ENCODE measurements at regions not wholly inside any gene's neighbourhood (a gene's known extent, or its start where the extent isn't known, plus 50 kb on each side); places are given as distances from the start of the nearest gene placed in this dataset.

- Histone ChIP-seq H3K4me2 (ENCODE audit: insufficient read depth, low read length) (no peak overlapping the region), H3K79me2 (ENCODE audit: control insufficient read depth, insufficient read depth, low read length) (no peaks in the 10 kb centered on the region), H3K4me3 (no peak overlapping the region), H3K9me3 (replicated peaks; ENCODE audit: control insufficient read depth, insufficient read depth, low read depth, low read length) (no peaks in the 10 kb centered on the region), H3K9ac (ENCODE audit: insufficient read depth in 1 of 2, low read depth in 2 of 2, low read length in 2 of 2) (no peak overlapping the region), H2AFZ (ENCODE audit: low read depth, low read length) (no peak overlapping the region), H3K4me1 (replicated peaks in 1 of 2; ENCODE audit: control insufficient read depth in 2 of 2, insufficient read depth in 2 of 2, low read length in 2 of 2) (no peaks in the 10 kb centered on the region), H3K27me3 (ENCODE audit: control insufficient read depth in 2 of 2, insufficient read depth in 2 of 2, low read length in 2 of 2) (no peaks in the 10 kb centered on the region), H3K27ac (ENCODE audit: extremely low read depth, low read depth, low read length) (no peak overlapping the region), H3K9me1 (ENCODE audit: control insufficient read depth, insufficient read depth, low read length) (no peaks in the 10 kb centered on the region), H3K36me3 (ENCODE audit: control insufficient read depth, insufficient read depth, low read length) (no peaks in the 10 kb centered on the region), H4K20me1 (replicated peaks; ENCODE audit: control insufficient read depth, insufficient read depth, low read length) (no peaks in the 10 kb centered on the region)
- BruUV-seq (replicated peaks): no TSS peak
- no peak for DNase-seq (ENCODE audit: extremely low read depth in 1 of 4, low spot score in 3 of 4)
- no peak for FAIRE-seq
- WGBS (ENCODE audit: insufficient coverage, low coverage, missing lambda C conversion rate): 0% methylated on average over 3 of the region's 4 CpGs
- no peak for ATAC-seq
- in situ Hi-C loops (cut with MboI) (no loop called here), intact Hi-C loops (cut with micrococcal nuclease) (no loop called here)
- ChIA-PET CTCF (ENCODE audit: low intra/inter-chr PET ratio) (no interaction called here), POLR2A (no interaction called here)
- TF ChIP-seq, protein P1, sequence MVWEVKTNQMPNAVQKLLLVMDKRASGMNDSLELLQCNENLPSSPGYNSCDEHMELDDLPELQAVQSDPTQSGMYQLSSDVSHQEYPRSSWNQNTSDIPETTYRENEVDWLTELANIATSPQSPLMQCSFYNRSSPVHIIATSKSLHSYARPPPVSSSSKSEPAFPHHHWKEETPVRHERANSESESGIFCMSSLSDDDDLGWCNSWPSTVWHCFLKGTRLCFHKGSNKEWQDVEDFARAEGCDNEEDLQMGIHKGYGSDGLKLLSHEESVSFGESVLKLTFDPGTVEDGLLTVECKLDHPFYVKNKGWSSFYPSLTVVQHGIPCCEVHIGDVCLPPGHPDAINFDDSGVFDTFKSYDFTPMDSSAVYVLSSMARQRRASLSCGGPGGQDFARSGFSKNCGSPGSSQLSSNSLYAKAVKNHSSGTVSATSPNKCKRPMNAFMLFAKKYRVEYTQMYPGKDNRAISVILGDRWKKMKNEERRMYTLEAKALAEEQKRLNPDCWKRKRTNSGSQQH (CRISPR knock-in tag; IDR thresholded peaks at IDR 0.05): no peak
- TF ChIP-seq DIDO1 (tag; IDR thresholded peaks at IDR 0.05; ENCODE audit: low read depth) (0 out of 2 replicates have a peak, but pooled peaks have one; percentile 47), ZNF717 (CRISPR knock-in tag; IDR thresholded peaks at IDR 0.05) (no peak), BCOR (IDR thresholded peaks at IDR 0.05) (no peak), TARDBP (IDR thresholded peaks at IDR 0.05) (no peak), ZNF584 (CRISPR knock-in tag; IDR thresholded peaks at IDR 0.05; ENCODE audit: low read depth) (no peak), PHF20 (IDR thresholded peaks at IDR 0.05; ENCODE audit: partially characterized antibody) (no peak), SP1 (CRISPR knock-in tag; IDR thresholded peaks at IDR 0.05) (no peak), ZFP36 (IDR thresholded peaks at IDR 0.05; ENCODE audit: low read depth, low read length, partially characterized antibody) (no peak), STAT5B (CRISPR knock-in tag; IDR thresholded peaks at IDR 0.05) (no peak), NR2C1 (IDR thresholded peaks at IDR 0.05) (no peak), NR2C1 (tag; IDR thresholded peaks at IDR 0.05) (peak; percentile 41), GTF2E2 (tag; IDR thresholded peaks at IDR 0.05) (no peak), KLF10 (CRISPR knock-in tag; IDR thresholded peaks at IDR 0.05) (no peak), ZBTB17 (CRISPR knock-in tag; IDR thresholded peaks at IDR 0.05) (no peak), GABPB2 (CRISPR knock-in tag; conservative IDR thresholded peaks at IDR 0.05) (no peak), ZNF695 (CRISPR knock-in tag; IDR thresholded peaks at IDR 0.05) (0 out of 2 replicates have a peak, but pooled peaks have one; percentile 42), TOE1 (IDR thresholded peaks at IDR 0.05; ENCODE audit: borderline replicate concordance) (no peak), TOE1 (CRISPR knock-in tag; IDR thresholded peaks at IDR 0.05; ENCODE audit: borderline replicate concordance, low read depth) (no peak)
- TF ChIP-seq, protein P2, sequence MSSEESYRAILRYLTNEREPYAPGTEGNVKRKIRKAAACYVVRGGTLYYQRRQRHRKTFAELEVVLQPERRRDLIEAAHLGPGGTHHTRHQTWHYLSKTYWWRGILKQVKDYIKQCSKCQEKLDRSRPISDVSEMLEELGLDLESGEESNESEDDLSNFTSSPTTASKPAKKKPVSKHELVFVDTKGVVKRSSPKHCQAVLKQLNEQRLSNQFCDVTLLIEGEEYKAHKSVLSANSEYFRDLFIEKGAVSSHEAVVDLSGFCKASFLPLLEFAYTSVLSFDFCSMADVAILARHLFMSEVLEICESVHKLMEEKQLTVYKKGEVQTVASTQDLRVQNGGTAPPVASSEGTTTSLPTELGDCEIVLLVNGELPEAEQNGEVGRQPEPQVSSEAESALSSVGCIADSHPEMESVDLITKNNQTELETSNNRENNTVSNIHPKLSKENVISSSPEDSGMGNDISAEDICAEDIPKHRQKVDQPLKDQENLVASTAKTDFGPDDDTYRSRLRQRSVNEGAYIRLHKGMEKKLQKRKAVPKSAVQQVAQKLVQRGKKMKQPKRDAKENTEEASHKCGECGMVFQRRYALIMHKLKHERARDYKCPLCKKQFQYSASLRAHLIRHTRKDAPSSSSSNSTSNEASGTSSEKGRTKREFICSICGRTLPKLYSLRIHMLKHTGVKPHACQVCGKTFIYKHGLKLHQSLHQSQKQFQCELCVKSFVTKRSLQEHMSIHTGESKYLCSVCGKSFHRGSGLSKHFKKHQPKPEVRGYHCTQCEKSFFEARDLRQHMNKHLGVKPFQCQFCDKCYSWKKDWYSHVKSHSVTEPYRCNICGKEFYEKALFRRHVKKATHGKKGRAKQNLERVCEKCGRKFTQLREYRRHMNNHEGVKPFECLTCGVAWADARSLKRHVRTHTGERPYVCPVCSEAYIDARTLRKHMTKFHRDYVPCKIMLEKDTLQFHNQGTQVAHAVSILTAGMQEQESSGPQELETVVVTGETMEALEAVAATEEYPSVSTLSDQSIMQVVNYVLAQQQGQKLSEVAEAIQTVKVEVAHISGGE (CRISPR knock-in tag; IDR thresholded peaks at IDR 0.05): no peak
- TF ChIP-seq, protein P3, sequence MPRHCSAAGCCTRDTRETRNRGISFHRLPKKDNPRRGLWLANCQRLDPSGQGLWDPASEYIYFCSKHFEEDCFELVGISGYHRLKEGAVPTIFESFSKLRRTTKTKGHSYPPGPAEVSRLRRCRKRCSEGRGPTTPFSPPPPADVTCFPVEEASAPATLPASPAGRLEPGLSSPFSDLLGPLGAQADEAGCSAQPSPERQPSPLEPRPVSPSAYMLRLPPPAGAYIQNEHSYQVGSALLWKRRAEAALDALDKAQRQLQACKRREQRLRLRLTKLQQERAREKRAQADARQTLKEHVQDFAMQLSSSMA (CRISPR knock-in tag; IDR thresholded peaks at IDR 0.05): no peak
Measured at GRCh38 chr13:67740871-67741535, 510.9 kb upstream of the PCDH9 start.

Data from K562 (cell line).